H1 (cell line): ENCODE measurements at regions not wholly inside any gene's neighbourhood (a gene's known extent, or its start where the extent isn't known, plus 50 kb on each side); places are given as distances from the start of the nearest gene placed in this dataset.

Experiments used
- CTCF ChIA-PET: fragments of 300-600 bp; sonication (Branson Sonifier 250); formaldehyde crosslinking; loops from one replicate; lab custom pipeline; 2021; ENCODE audit not compliant: partially characterized antibody; lab: Charles Lee
- POLR2A ChIA-PET: fragments of 300-600 bp; sonication (Branson Sonifier 250); formaldehyde crosslinking; loops from one replicate; lab custom pipeline; 2021; ENCODE audit warnings: inconsistent platforms; ENCODE audit not compliant: partially characterized antibody; lab: Charles Lee
- DNase-seq, 2 experiments: peaks; one replicate each; pipeline versions ENCODE4 v3.0.0 to v3.0.0-alpha.2; 2010 to 2022; ENCODE audit warnings: low spot score in 2 of 2, low read depth in 1 of 2, mixed read lengths in 1 of 2
- FAIRE-seq: peaks from 2 replicates; lab custom pipeline; 2011; peaks lifted over from hg19 to GRCh38; lab: Jason Lieb, UNC
- H2AFZ ChIP-seq: 2 replicates; pipeline ENCODE4 v1.8.1; 2012; ENCODE audit warnings: low read length, inconsistent platforms
- H2AK5ac ChIP-seq: 2 replicates; pipeline ENCODE4 v1.6.1; 2013; ENCODE audit warnings: low read depth, low read length
- H2BK120ac ChIP-seq: replicated peaks from 2 replicates; pipeline ENCODE3; 2013; ENCODE audit warnings: low read depth, low read length, inconsistent platforms
- H2BK12ac ChIP-seq: 2 replicates; pipeline ENCODE4 v1.6.1; 2013; ENCODE audit warnings: low read depth, low read length
- H2BK15ac ChIP-seq: 2 replicates; pipeline ENCODE4 v1.6.1; 2013; ENCODE audit warnings: low read length
- H2BK20ac ChIP-seq: 2 replicates; pipeline ENCODE4 v1.6.1; 2013; ENCODE audit warnings: low read length
- H2BK5ac ChIP-seq: 2 replicates; pipeline ENCODE4 v1.6.1; 2013; ENCODE audit warnings: low read depth, low read length
- H3K14ac ChIP-seq: 2 replicates; pipeline ENCODE4 v1.6.1; 2013; ENCODE audit warnings: inconsistent platforms; ENCODE audit not compliant: insufficient read length
- H3K18ac ChIP-seq: 2 replicates; pipeline ENCODE4 v1.6.1; 2013; ENCODE audit warnings: low read length; ENCODE audit errors: extremely low read depth
- H3K23ac ChIP-seq: 2 replicates; pipeline ENCODE4 v1.6.1; 2013; ENCODE audit warnings: inconsistent platforms; ENCODE audit not compliant: insufficient read length
- H3K23me2 ChIP-seq: 2 replicates; pipeline ENCODE4 v1.6.1; 2013; ENCODE audit warnings: low read depth, low read length
- H3K27ac ChIP-seq: 2 replicates; pipeline ENCODE4 v1.6.1; 2011; ENCODE audit warnings: low read depth, low read length, inconsistent platforms
- H3K27me3 ChIP-seq, 4 experiments: replicated peaks in 1 of 4; 1 replicate in 1 of 4; 2 replicates in 3 of 4; pipeline versions ENCODE4 v1.6.1 to v1.8.1; 2011 to 2013; ENCODE audit warnings: low read length in 3 of 4, mild to moderate bottlenecking in 3 of 4, inconsistent platforms in 2 of 4, mixed read lengths in 2 of 4, moderate library complexity in 1 of 4; ENCODE audit not compliant: control insufficient read depth in 3 of 4, insufficient read depth in 3 of 4; ENCODE audit errors: extremely low read depth in 1 of 4
- H3K36me3 ChIP-seq, 4 experiments: 2 replicates each; pipeline versions ENCODE4 v1.6.1 to v1.8.1; 2011 to 2013; ENCODE audit warnings: mild to moderate bottlenecking in 4 of 4, low read length in 3 of 4, moderate library complexity in 2 of 4, control low read depth in 1 of 4, inconsistent platforms in 1 of 4; ENCODE audit not compliant: insufficient read depth in 4 of 4, control insufficient read depth in 2 of 4
- H3K4ac ChIP-seq: replicated peaks from 2 replicates; pipeline ENCODE3; 2013; ENCODE audit warnings: low read length, low read depth, mixed read lengths, inconsistent platforms; ENCODE audit not compliant: insufficient read length
- H3K4me1 ChIP-seq, 4 experiments: replicated peaks in 1 of 4; 1 replicate in 1 of 4; 2 replicates in 3 of 4; pipeline versions ENCODE4 v1.6.1 to v1.8.1; 2011 to 2013; ENCODE audit warnings: low read length in 3 of 4, inconsistent platforms in 2 of 4, mixed read lengths in 1 of 4; ENCODE audit not compliant: insufficient read depth in 4 of 4, control insufficient read depth in 3 of 4
- H3K4me2 ChIP-seq, 2 experiments: 2 replicates each; pipeline versions ENCODE4 v1.6.1 to v1.8.1; 2011 to 2013; ENCODE audit warnings: low read depth in 2 of 2, low read length in 2 of 2, control low read depth in 1 of 2, inconsistent platforms in 1 of 2, mild to moderate bottlenecking in 1 of 2; ENCODE audit not compliant: insufficient read depth in 1 of 2
- H3K4me3 ChIP-seq, 4 experiments: fragments of 200-600, 300-600 bp in 1 of 4; sonication (generic), shearing (Covaris generic), sonication (Bioruptor Twin) in 1 of 4; 2 replicates each; pipeline versions ENCODE4 v1.5.1 to v1.8.1; 2011 to 2016; ENCODE audit warnings: low read length in 4 of 4, low read depth in 3 of 4, control low read depth in 2 of 4, inconsistent platforms in 2 of 4, mild to moderate bottlenecking in 2 of 4, mixed read lengths in 1 of 4, moderate library complexity in 1 of 4; ENCODE audit not compliant: insufficient read depth in 2 of 4; ENCODE audit errors: extremely low read depth in 1 of 4
- H3K56ac ChIP-seq: replicated peaks from 2 replicates; pipeline ENCODE3; 2013; ENCODE audit warnings: low read depth, mild to moderate bottlenecking, mixed read lengths, low read length, inconsistent platforms; ENCODE audit not compliant: insufficient read length
- H3K79me1 ChIP-seq: 2 replicates; pipeline ENCODE4 v1.6.1; 2013; ENCODE audit warnings: low read depth, low read length, control low read depth
- H3K79me2 ChIP-seq, 2 experiments: 2 replicates each; pipeline versions ENCODE4 v1.6.1 to v1.8.1; 2012 to 2013; ENCODE audit warnings: low read length in 2 of 2, mild to moderate bottlenecking in 2 of 2, inconsistent platforms in 1 of 2; ENCODE audit not compliant: insufficient read depth in 2 of 2, control insufficient read depth in 1 of 2
- H3K9ac ChIP-seq, 4 experiments: replicated peaks in 1 of 4; 1 replicate in 1 of 4; 2 replicates in 3 of 4; pipeline versions ENCODE4 v1.6.1 to v1.8.1; 2011 to 2013; ENCODE audit warnings: low read depth in 3 of 4, low read length in 3 of 4, control low read depth in 2 of 4, mild to moderate bottlenecking in 2 of 4, moderate library complexity in 2 of 4, inconsistent platforms in 1 of 4; ENCODE audit errors: extremely low read depth in 1 of 4
- H3K9me3 ChIP-seq, 2 experiments: 2 replicates each; pipeline versions ENCODE4 v1.6.1 to v1.8.1; 2012 to 2013; ENCODE audit warnings: mild to moderate bottlenecking in 2 of 2, moderate library complexity in 2 of 2, control low read depth in 1 of 2, inconsistent platforms in 1 of 2, low read depth in 1 of 2, low read length in 1 of 2, mixed read lengths in 1 of 2; ENCODE audit not compliant: insufficient read depth in 2 of 2
- H4K20me1 ChIP-seq, 2 experiments: replicated peaks in 1 of 2; 2 replicates each; pipeline versions ENCODE3 to v1.8.1; 2011 to 2013; ENCODE audit warnings: inconsistent platforms in 2 of 2, low read length in 2 of 2, mild to moderate bottlenecking in 1 of 2; ENCODE audit not compliant: insufficient read depth in 2 of 2, control insufficient read depth in 1 of 2
- H4K5ac ChIP-seq: 2 replicates; pipeline ENCODE4 v1.6.1; 2013; ENCODE audit warnings: low read length, low read depth, mixed read lengths, inconsistent platforms; ENCODE audit not compliant: insufficient read length
- H4K8ac ChIP-seq: 2 replicates; pipeline ENCODE4 v1.8.0; 2013; ENCODE audit warnings: mild to moderate bottlenecking, moderate library complexity, low read length, inconsistent platforms; ENCODE audit not compliant: insufficient read depth; ENCODE audit errors: extremely low read depth
- H4K91ac ChIP-seq: replicated peaks from 2 replicates; pipeline ENCODE3; 2013; ENCODE audit warnings: low read length, mixed read lengths, inconsistent platforms; ENCODE audit not compliant: insufficient read length
- BCL11A ChIP-seq, 2 experiments: IDR thresholded peaks; one replicate each; pipeline ENCODE4 v1.6.1; 2011; ENCODE audit warnings: low read depth in 2 of 2, low read length in 2 of 2, mild to moderate bottlenecking in 2 of 2
- CTBP2 ChIP-seq: IDR thresholded peaks from 2 replicates; pipeline ENCODE4 v1.7.0; 2011; ENCODE audit warnings: borderline replicate concordance, mild to moderate bottlenecking, moderate library complexity, mixed read lengths, low read length; ENCODE audit not compliant: insufficient read depth, insufficient read length
- CTCF ChIP-seq, 3 experiments: IDR thresholded peaks; 1 replicate in 2 of 3; 2 replicates in 1 of 3; pipeline versions ENCODE4 v1.5.1 to v1.6.1; 2011; ENCODE audit warnings: low read length in 3 of 3, mild to moderate bottlenecking in 3 of 3, inconsistent platforms in 2 of 3, low read depth in 1 of 3, moderate library complexity in 1 of 3; ENCODE audit not compliant: insufficient read depth in 1 of 3; ENCODE audit errors: control extremely low read depth in 1 of 3
- E2F6 ChIP-seq: IDR thresholded peaks from 2 replicates; pipeline ENCODE4 v1.6.1; 2012; ENCODE audit warnings: inconsistent platforms
- JUN ChIP-seq: IDR thresholded peaks from 2 replicates; pipeline ENCODE4 v1.6.1; 2011; ENCODE audit warnings: low read depth, mild to moderate bottlenecking, improper control_type of control experiment, low read length
- KDM1A ChIP-seq: fragments of 200-600, 300-600 bp; sonication (generic); IDR thresholded peaks from 2 replicates; pipeline ENCODE4 v1.7.1; 2016; ENCODE audit warnings: mild to moderate bottlenecking, low read length, borderline replicate concordance
- POLR2A ChIP-seq, 2 experiments: IDR thresholded peaks; 1 replicate in 1 of 2; 2 replicates in 1 of 2; pipeline ENCODE4 v1.6.1; 2011; ENCODE audit warnings: low read depth in 2 of 2, low read length in 2 of 2, mild to moderate bottlenecking in 2 of 2; ENCODE audit errors: control extremely low read depth in 1 of 2
- RBBP5 ChIP-seq: IDR thresholded peaks from 2 replicates; pipeline ENCODE4 v1.7.1; 2012; ENCODE audit warnings: low read depth, mild to moderate bottlenecking, inconsistent platforms, low read length, moderate library complexity, borderline replicate concordance
- RFX5 ChIP-seq: IDR thresholded peaks from 2 replicates; pipeline ENCODE4 v1.6.1; 2011; ENCODE audit warnings: low read depth, low read length, improper control_type of control experiment, borderline replicate concordance
- TEAD4 ChIP-seq: IDR thresholded peaks from 2 replicates; pipeline ENCODE4 v1.6.1; 2012; ENCODE audit warnings: low read depth, low read length, inconsistent platforms, mixed read lengths
- WGBS, 2 experiments: shearing (Covaris generic) in 1 of 2; methylation state at CpG; one replicate each; pipeline versions ENCODE4 v1.1.6 to v1.1.7; 2013 to 2015; ENCODE audit warnings: low lambda C conversion rate in 2 of 2, mixed read lengths in 2 of 2, inconsistent platforms in 1 of 2, low coverage in 1 of 2, missing lambda C conversion rate in 1 of 2; ENCODE audit not compliant: insufficient replicate concordance in 2 of 2, insufficient coverage in 1 of 2, insufficient read length in 1 of 2; ENCODE audit errors: extremely low coverage in 1 of 2, missing lambda C conversion rate in 1 of 2; 5-methylcytosine and 5-hydroxymethylcytosine counted together

- 89% methylated on average over 1 of the region's 1 CpG; no CpG with 5 or more reads in 1 of the 2 experiments for WGBS, 2 experiments
- Histone ChIP-seq H2BK15ac (no peak overlapping the region), H3K4me3 (no peak overlapping the region), H3K36me3 (no peaks in the 10 kb centered on the region), H3K27me3 (no peaks in the 10 kb centered on the region), H3K4me1 (no peaks in the 10 kb centered on the region), H2BK12ac (no peak overlapping the region), H4K91ac (no peak overlapping the region), H3K79me2 (no peaks in the 10 kb centered on the region), H2AK5ac (no peak overlapping the region), H3K9ac (no peak overlapping the region), H2AFZ (no peak overlapping the region), H3K56ac (no peak overlapping the region), H2BK20ac (no peak overlapping the region), H3K18ac (no peak overlapping the region), H3K27ac (no peak overlapping the region), H3K23me2 (no peaks in the 10 kb centered on the region), H3K23ac (no peak overlapping the region), H3K14ac (no peak overlapping the region), H4K8ac (no peak overlapping the region), H2BK5ac (no peak overlapping the region), H3K4ac (no peak overlapping the region), H4K5ac (no peak overlapping the region), H3K4me2 (no peak overlapping the region), H3K79me1 (no peaks in the 10 kb centered on the region), H4K20me1 (no peaks in the 10 kb centered on the region), H3K9me3 (peaks cover 2 to 3% of the 10 kb centered on the region in 2 experiments; a peak in 1 of 4 replicates), H2BK120ac (no peak overlapping the region)
- CTCF ChIA-PET, result no interaction called here
- FAIRE-seq, result no peak
- no peak for TF ChIP-seq CTBP2
- no peak for TF ChIP-seq BCL11A (IDR thresholded peaks at IDR 0.05; ENCODE audit: low read depth in 2 of 2, low read length in 2 of 2)
- TF ChIP-seq KDM1A, result no peak
- TF ChIP-seq E2F6, result no peak
- TF ChIP-seq JUN, result no peak
- no peak for TF ChIP-seq CTCF (IDR thresholded peaks at IDR 0.05; ENCODE audit: control extremely low read depth in 1 of 3, insufficient read depth in 1 of 3, low read depth in 1 of 3, low read length in 3 of 3)
- TF ChIP-seq TEAD4, result no peak
- no peak for TF ChIP-seq RFX5
- no peak for TF ChIP-seq POLR2A (IDR thresholded peaks at IDR 0.05; ENCODE audit: control extremely low read depth in 1 of 2, low read depth in 2 of 2, low read length in 2 of 2)
- no peak for TF ChIP-seq RBBP5
- POLR2A ChIA-PET, result no interaction called here
- DNase-seq, result no peak
These were observed 716.6 kb downstream of the BCL11B start for GRCh38 chr14:98555440-98555839.
